Activated T-helper 1 cell treated with anti-CD3 and anti-CD28 coated beads, Interleukin-12 subunit alpha, Interleukin-12 subunit beta, Interleukin-2, Interleukin-4 antibody, amounts not matched to agents 30 ng/mL and 10 ng/mL and 1 ng/mL, durations not matched to agents 14 hours and 24 hours and 36 hours (primary cell): ENCODE measurements at regions not wholly inside any gene's neighbourhood (a gene's known extent, or its start where the extent isn't known, plus 50 kb on each side); places are given as distances from the start of the nearest gene placed in this dataset.

ENCODE experiments used
- DNase-seq: peaks from one replicate; pipeline ENCODE4 v3.0.0; 2021; ENCODE audit warnings: low spot score
- H3K27ac Mint-ChIP-seq: one replicate; pipeline ENCODE4 v1.8.0; 2021; ENCODE audit warnings: mild to moderate bottlenecking, mixed read lengths
- H3K27me3 Mint-ChIP-seq: one replicate; pipeline ENCODE4 v1.8.0; 2022; ENCODE audit warnings: mild to moderate bottlenecking, moderate library complexity, mixed read lengths; ENCODE audit not compliant: insufficient read depth
- H3K36me3 Mint-ChIP-seq: one replicate; pipeline ENCODE4 v1.8.0; 2021; ENCODE audit warnings: low read depth, mixed read lengths
- H3K4me1 Mint-ChIP-seq: one replicate; pipeline ENCODE4 v1.8.0; 2021; ENCODE audit warnings: low read depth, mixed read lengths
- H3K4me3 Mint-ChIP-seq: one replicate; pipeline ENCODE4 v1.8.0; 2021; ENCODE audit warnings: mild to moderate bottlenecking, moderate library complexity, mixed read lengths
- H3K9me3 Mint-ChIP-seq: one replicate; pipeline ENCODE4 v1.8.0; 2021; ENCODE audit warnings: mixed read lengths
- intact Hi-C: fragments of 100-400 bp; cut with micrococcal nuclease; formaldehyde crosslinking; loops from one replicate; pipeline ENCODE4 v1.15.1; 2024

DNA sequence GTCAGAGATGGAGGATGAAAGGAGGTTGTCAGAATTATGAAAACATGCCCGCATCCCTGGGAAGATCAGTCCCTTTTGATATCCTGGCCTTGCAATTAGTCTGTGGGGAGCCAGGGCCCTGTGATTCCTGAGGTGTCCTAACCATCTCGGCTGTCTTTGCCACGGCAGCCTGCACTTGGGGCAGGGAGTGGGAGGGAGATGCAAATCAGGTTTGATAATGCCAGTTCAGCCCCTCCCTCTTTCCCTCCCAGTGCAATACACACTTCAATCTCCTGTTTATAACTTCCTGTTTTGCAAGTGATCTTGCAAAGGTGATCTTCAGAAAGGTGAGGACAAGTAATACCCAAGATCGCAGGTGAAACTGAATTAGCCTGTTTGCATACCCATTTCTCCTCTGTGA, 114.0 kb upstream of the ALDH1B1 start:
- no peaks in the 10 kb centered on the region for H3K36me3 Mint-ChIP-seq
- intact Hi-C loops: no loop called here
- no peak overlapping the region for H3K4me3 Mint-ChIP-seq
- H3K9me3 Mint-ChIP-seq: no peaks in the 10 kb centered on the region
- peaks cover 4% of the 10 kb centered on the region for H3K27me3 Mint-ChIP-seq
- DNase-seq: no peak
- peaks cover 5% of the 10 kb centered on the region for H3K4me1 Mint-ChIP-seq
- H3K27ac Mint-ChIP-seq: no peak overlapping the region

- intact Hi-C loops: no loop called here
- Mint-ChIP-seq H3K27ac (no peak overlapping the region), H3K4me3 (no peak overlapping the region), H3K36me3 (no peaks in the 10 kb centered on the region), H3K27me3 (peaks cover 4% of the 10 kb centered on the region), H3K4me1 (peaks cover 5% of the 10 kb centered on the region), H3K9me3 (no peaks in the 10 kb centered on the region)
- DNase-seq: no peak
Measured at GRCh38 chr9:38277601-38278200, 114.8 kb upstream of the ALDH1B1 start.

GRCh38 chr9:38276771-38277439, 115.6 kb upstream of the ALDH1B1 start:
- no peaks in the 10 kb centered on the region for H3K36me3 Mint-ChIP-seq
- H3K4me1 Mint-ChIP-seq: peaks cover 5% of the 10 kb centered on the region
- H3K9me3 Mint-ChIP-seq: no peaks in the 10 kb centered on the region
- H3K27me3 Mint-ChIP-seq: peaks cover 4% of the 10 kb centered on the region
- no peak overlapping the region for H3K27ac Mint-ChIP-seq
- no peak overlapping the region for H3K4me3 Mint-ChIP-seq
- intact Hi-C loops: no loop called here
- no peak for DNase-seq

DNA sequence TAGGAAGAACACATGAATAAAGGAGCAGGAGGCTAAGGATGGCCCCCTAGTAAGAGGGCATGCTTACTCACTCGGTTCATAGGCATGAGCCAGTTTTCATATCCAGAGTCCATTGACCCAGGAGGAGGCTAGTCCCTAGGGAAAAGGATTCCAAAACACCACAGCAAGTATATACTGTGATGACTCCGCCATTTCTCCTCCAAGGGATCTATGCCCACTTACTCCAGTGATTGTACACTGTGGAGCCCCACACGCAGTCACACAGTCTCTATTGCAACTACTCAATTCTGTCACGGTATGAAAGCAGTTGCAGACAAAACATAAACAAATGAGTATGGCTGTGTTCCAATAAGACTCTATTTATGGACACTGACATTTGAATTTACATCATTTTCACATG, 117.7 kb upstream of the ALDH1B1 start:
- Mint-ChIP-seq H3K27ac (no peak overlapping the region), H3K4me1 (peaks cover 5% of the 10 kb centered on the region), H3K27me3 (peaks cover 4% of the 10 kb centered on the region), H3K4me3 (no peak overlapping the region), H3K9me3 (no peaks in the 10 kb centered on the region), H3K36me3 (no peaks in the 10 kb centered on the region)
- intact Hi-C loops: no loop called here
- DNase-seq: no peak

GRCh38 chr9:38272710-38273109, 119.8 kb upstream of the ALDH1B1 start:
- intact Hi-C loops: no loop called here
- DNase-seq: no peak
- no peaks in the 10 kb centered on the region for H3K4me1 Mint-ChIP-seq
- no peak overlapping the region for H3K4me3 Mint-ChIP-seq
- H3K27ac Mint-ChIP-seq: no peak overlapping the region
- H3K27me3 Mint-ChIP-seq: peaks cover 8% of the 10 kb centered on the region
- H3K9me3 Mint-ChIP-seq: no peaks in the 10 kb centered on the region
- no peaks in the 10 kb centered on the region for H3K36me3 Mint-ChIP-seq

DNA sequence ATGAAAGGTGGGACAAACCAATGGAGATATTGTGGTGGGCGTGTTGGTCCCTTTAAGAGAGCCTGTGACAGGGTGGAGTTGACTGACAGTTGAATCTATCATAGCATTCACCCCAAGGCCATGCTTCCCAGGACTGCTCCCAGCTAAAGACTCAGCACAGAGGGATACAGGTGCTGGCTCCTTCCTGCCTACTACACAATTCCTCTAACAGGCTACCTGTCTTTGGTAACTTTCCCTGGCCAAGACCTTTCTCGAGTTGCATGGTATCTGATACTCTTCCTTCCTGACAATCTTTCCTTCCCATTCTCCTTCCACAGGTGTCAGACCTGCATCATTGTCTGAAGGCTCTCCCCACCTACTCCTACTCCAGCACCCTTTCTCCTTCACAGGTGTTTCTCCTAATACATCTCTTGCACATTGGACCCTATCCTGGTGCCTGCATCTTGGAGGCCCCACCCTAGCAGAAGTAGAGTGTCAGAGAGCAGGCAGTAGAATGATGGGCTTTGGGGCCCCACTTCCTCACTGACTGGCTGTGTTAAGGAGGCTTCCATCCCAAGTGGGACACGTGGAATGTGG, 120.7 kb upstream of the ALDH1B1 start:
- no peak overlapping the region for H3K27ac Mint-ChIP-seq
- H3K36me3 Mint-ChIP-seq: no peaks in the 10 kb centered on the region
- no peaks in the 10 kb centered on the region for H3K9me3 Mint-ChIP-seq
- no peak overlapping the region for H3K4me3 Mint-ChIP-seq
- no peaks in the 10 kb centered on the region for H3K4me1 Mint-ChIP-seq
- H3K27me3 Mint-ChIP-seq: peaks cover 6% of the 10 kb centered on the region
- intact Hi-C loops: no loop called here
- DNase-seq: no peak

GRCh38 chr9:38269775-38270174, 122.7 kb upstream of the ALDH1B1 start:
- Mint-ChIP-seq H3K4me1 (no peaks in the 10 kb centered on the region), H3K4me3 (no peak overlapping the region), H3K36me3 (no peaks in the 10 kb centered on the region), H3K27ac (no peak overlapping the region), H3K27me3 (peaks cover 3% of the 10 kb centered on the region), H3K9me3 (peaks cover 5% of the 10 kb centered on the region)
- no peak for DNase-seq
- intact Hi-C loops: loop anchor here (10.0 kb wide), 1 partner anchor 175 kb away; no protein-coding TSS in a partner anchor

DNA sequence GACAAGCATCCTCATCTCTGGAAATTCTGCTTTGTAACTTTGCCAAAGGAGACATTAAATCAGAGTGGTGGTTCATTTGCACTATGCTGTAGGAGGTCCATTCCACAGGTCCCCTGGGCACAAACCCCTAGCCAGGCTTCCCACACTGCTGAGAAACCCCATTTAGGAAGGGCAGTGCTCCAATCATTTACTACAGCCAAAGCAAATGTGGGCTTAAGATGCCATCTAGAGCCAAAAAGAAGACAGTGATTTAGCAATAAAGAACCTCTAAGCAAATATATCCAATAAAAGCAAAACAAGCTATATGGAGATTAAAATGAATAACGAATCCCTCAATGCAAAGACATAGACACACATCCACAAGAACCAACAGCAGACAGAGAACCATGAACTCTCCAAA, 129.0 kb upstream of the ALDH1B1 start:
- no peak overlapping the region for H3K27ac Mint-ChIP-seq
- no peak overlapping the region for H3K4me3 Mint-ChIP-seq
- intact Hi-C loops: loop anchor here (10.0 kb wide), 1 partner anchor 169 kb away; no protein-coding TSS in a partner anchor
- peaks cover 11% of the 10 kb centered on the region for H3K27me3 Mint-ChIP-seq
- peaks cover 16% of the 10 kb centered on the region for H3K9me3 Mint-ChIP-seq
- H3K4me1 Mint-ChIP-seq: no peaks in the 10 kb centered on the region
- no peaks in the 10 kb centered on the region for H3K36me3 Mint-ChIP-seq
- no peak for DNase-seq

GRCh38 chr9:38259519-38260218, 132.8 kb upstream of the ALDH1B1 start:
- peaks cover 8% of the 10 kb centered on the region for H3K27me3 Mint-ChIP-seq
- no peaks in the 10 kb centered on the region for H3K36me3 Mint-ChIP-seq
- peaks cover 12% of the 10 kb centered on the region for H3K9me3 Mint-ChIP-seq
- H3K27ac Mint-ChIP-seq: no peak overlapping the region
- DNase-seq: no peak
- no peaks in the 10 kb centered on the region for H3K4me1 Mint-ChIP-seq
- no peak overlapping the region for H3K4me3 Mint-ChIP-seq
- intact Hi-C loops: loop anchor here (10.0 kb wide), 1 partner anchor 165 kb away; no protein-coding TSS in a partner anchor

DNA sequence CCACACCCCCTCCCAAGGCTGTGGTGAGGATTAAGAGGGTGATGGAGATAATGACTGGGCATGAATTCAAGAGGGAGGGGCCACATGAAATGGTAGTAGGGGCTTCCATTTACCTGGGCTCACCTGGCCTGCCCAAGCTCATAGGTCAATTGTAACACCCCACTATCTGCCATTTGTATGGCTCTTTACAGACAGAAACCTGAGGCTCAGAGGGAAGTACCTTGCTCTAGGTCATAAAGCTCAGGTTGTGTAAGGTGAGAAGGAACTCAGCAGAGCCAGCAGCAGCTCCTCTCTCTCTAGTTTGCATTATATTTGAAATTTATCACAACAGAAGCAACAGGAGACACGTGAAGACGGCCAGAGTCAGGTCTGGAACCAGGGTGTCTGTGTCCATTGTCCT, 133.4 kb upstream of the ALDH1B1 start:
- Mint-ChIP-seq H3K27ac (no peak overlapping the region), H3K27me3 (peaks cover 5% of the 10 kb centered on the region), H3K4me3 (no peak overlapping the region), H3K36me3 (no peaks in the 10 kb centered on the region), H3K4me1 (no peaks in the 10 kb centered on the region), H3K9me3 (peaks cover 6% of the 10 kb centered on the region)
- no peak for DNase-seq
- intact Hi-C loops: no loop called here

- no peaks in the 10 kb centered on the region for H3K27me3 Mint-ChIP-seq
- H3K27ac Mint-ChIP-seq: no peak overlapping the region
- no peaks in the 10 kb centered on the region for H3K4me1 Mint-ChIP-seq
- no peaks in the 10 kb centered on the region for H3K36me3 Mint-ChIP-seq
- intact Hi-C loops: no loop called here
- H3K9me3 Mint-ChIP-seq: no peaks in the 10 kb centered on the region
- no peak overlapping the region for H3K4me3 Mint-ChIP-seq
- DNase-seq: no peak
Measured at GRCh38 chr9:38257626-38258215, 134.8 kb upstream of the ALDH1B1 start.

DNA sequence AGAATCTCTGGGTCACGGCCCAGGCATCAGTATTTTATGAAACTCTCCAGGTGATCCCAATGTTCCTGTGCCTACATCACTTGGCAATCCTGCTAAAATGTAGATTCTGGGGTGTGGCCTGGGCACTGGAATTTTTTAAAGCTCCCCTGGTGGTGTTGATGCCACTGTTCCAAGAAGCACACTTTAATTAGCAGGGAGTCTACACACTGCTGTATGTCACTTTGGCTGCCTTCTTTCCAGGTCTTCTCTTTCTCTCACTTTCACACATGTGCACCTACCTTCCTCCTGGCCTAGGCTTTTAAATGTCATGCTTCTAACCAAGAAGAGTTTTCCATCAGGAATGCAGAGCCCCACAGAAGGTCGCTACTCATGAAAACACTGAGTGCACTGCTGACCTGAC, 136.0 kb upstream of the ALDH1B1 start:
- intact Hi-C loops: no loop called here
- Mint-ChIP-seq H3K9me3 (no peaks in the 10 kb centered on the region), H3K36me3 (no peaks in the 10 kb centered on the region), H3K4me1 (no peaks in the 10 kb centered on the region), H3K27me3 (no peaks in the 10 kb centered on the region), H3K27ac (no peak overlapping the region), H3K4me3 (no peak overlapping the region)
- DNase-seq: no peak

GRCh38 chr9:38255599-38255998, 136.9 kb upstream of the ALDH1B1 start:
- H3K36me3 Mint-ChIP-seq: no peaks in the 10 kb centered on the region
- intact Hi-C loops: no loop called here
- no peak for DNase-seq
- H3K4me1 Mint-ChIP-seq: no peaks in the 10 kb centered on the region
- no peak overlapping the region for H3K27ac Mint-ChIP-seq
- H3K27me3 Mint-ChIP-seq: no peaks in the 10 kb centered on the region
- H3K9me3 Mint-ChIP-seq: no peaks in the 10 kb centered on the region
- H3K4me3 Mint-ChIP-seq: no peak overlapping the region
